ENCODE measurements at regions not wholly inside any gene's neighbourhood (a gene's known extent, or its start where the extent isn't known, plus 50 kb on each side); places are given as distances from the start of the nearest gene placed in this dataset.

DNA sequence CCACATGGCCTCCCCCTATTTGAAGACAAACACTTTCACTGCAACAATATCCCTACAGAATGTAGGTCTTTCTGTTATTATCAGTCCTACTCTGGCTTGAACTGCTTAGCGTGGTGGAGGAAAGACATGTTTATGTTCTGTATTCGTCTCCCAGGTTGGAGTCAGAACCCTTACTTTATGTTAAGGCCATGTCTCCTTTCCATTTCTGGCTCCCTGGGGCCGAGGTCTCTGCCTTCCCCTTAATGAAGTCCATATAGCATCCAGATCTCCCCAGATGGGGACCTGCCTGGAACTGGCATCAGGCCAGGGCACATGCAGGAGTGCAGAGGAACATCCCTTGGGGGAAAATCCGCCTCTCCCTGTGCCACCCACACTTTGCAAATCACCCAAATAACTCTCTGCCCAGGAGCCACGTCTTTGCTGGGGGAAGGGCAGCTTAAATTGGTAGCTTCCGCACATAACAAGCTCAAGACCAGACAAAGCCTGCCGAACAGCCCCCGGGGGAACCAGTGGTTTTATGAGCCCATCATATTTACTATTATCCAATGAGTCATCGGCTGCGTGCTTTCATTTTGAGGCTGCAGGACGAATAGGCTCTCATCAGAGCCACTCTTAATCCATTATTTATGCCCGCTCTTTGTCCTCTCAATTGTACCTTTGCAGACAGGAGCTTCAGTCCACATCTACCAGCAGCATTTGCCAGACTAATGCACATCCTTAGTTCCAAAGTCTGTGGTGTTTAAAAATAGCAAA is 237.0 kb downstream of the UACA start:
- TF ChIP-seq, protein P1, sequence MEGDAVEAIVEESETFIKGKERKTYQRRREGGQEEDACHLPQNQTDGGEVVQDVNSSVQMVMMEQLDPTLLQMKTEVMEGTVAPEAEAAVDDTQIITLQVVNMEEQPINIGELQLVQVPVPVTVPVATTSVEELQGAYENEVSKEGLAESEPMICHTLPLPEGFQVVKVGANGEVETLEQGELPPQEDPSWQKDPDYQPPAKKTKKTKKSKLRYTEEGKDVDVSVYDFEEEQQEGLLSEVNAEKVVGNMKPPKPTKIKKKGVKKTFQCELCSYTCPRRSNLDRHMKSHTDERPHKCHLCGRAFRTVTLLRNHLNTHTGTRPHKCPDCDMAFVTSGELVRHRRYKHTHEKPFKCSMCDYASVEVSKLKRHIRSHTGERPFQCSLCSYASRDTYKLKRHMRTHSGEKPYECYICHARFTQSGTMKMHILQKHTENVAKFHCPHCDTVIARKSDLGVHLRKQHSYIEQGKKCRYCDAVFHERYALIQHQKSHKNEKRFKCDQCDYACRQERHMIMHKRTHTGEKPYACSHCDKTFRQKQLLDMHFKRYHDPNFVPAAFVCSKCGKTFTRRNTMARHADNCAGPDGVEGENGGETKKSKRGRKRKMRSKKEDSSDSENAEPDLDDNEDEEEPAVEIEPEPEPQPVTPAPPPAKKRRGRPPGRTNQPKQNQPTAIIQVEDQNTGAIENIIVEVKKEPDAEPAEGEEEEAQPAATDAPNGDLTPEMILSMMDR (conservative IDR thresholded peaks at IDR 0.05; ENCODE audit: low read length) = no peak
- no peak for TF ChIP-seq EZH2phosphoT487 (IDR thresholded peaks at IDR 0.05; ENCODE audit: borderline replicate concordance, low read depth, low read length)

Measured in OCI-LY7 (cell line).